ENCODE measurements at regions not wholly inside any gene's neighbourhood (a gene's known extent, or its start where the extent isn't known, plus 50 kb on each side); places are given as distances from the start of the nearest gene placed in this dataset.

DNA sequence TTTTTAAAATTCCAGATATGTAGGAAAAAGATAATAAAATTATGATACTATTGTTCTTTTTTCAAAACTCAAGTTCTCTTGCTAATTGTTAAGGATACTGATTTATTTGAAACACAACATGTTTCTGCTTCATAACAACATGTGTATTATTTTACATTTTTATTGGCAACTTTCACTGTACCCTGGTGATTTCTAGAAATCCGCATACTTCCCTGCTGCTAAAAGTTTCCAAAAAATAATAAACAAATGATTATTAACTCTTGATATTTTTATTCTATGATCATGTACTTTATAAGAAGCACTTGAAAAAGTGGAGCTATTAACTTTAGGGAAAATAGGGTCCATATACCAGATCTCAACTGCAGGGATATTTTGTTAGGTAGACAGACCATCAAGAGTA is 71.2 kb upstream of the HCCS start:
- Histone ChIP-seq H3K27ac (ENCODE audit: control insufficient read depth, insufficient read depth) (no peak overlapping the region), H3K27me3 (replicated peaks in 1 of 2; ENCODE audit: control insufficient read depth in 2 of 2, insufficient read depth in 2 of 2, low read length in 1 of 2) (no peaks in the 10 kb centered on the region), H3K4me1 (ENCODE audit: control insufficient read depth, insufficient read depth, low read length) (no peaks in the 10 kb centered on the region), H3K36me3 (ENCODE audit: control insufficient read depth in 2 of 2, insufficient read depth in 2 of 2, low read length in 1 of 2) (no peaks in the 10 kb centered on the region), H3K9me3 (replicated peaks; ENCODE audit: control insufficient read depth, insufficient read depth, low read length) (no peaks in the 10 kb centered on the region), H4K20me1 (ENCODE audit: control insufficient read depth, insufficient read depth) (no peaks in the 10 kb centered on the region), H2AFZ (ENCODE audit: control insufficient read depth, low read depth, low read length) (no peak overlapping the region), H3K4me3 (no peak overlapping the region), H3K9ac (ENCODE audit: control insufficient read depth, insufficient read depth, low read length) (no peak overlapping the region), H3K79me2 (ENCODE audit: control insufficient read depth, insufficient read depth, low read length) (no peaks in the 10 kb centered on the region), H3K4me2 (ENCODE audit: control insufficient read depth, insufficient read depth) (no peak overlapping the region)
- ChIA-PET POLR2A (no interaction called here), SMC1A (ENCODE audit: uncharacterized antibody, unreplicated experiment) (interaction anchor here (1.3 kb wide), 1 partner anchor 25 kb away, joined by 3 read pairs; no protein-coding TSS in a partner anchor), RAD21 (ENCODE audit: unreplicated experiment) (no interaction called here), CTCF (no interaction called here)
- in situ Hi-C loops (cut with MboI) (no loop called here), intact Hi-C loops (cut with micrococcal nuclease; ENCODE audit: unreplicated experiment) (no loop called here)
- no peak for ATAC-seq
- no peak for DNase-seq (ENCODE audit: low read depth, low spot score)
- WGBS (ENCODE audit: insufficient coverage, insufficient replicate concordance, low lambda C conversion rate, missing lambda C conversion rate), result 46% methylated on average over 1 of the region's 1 CpG
- BruUV-seq (replicated peaks), result no TSS peak
- no peak for FAIRE-seq
- TF ChIP-seq, protein P1, sequence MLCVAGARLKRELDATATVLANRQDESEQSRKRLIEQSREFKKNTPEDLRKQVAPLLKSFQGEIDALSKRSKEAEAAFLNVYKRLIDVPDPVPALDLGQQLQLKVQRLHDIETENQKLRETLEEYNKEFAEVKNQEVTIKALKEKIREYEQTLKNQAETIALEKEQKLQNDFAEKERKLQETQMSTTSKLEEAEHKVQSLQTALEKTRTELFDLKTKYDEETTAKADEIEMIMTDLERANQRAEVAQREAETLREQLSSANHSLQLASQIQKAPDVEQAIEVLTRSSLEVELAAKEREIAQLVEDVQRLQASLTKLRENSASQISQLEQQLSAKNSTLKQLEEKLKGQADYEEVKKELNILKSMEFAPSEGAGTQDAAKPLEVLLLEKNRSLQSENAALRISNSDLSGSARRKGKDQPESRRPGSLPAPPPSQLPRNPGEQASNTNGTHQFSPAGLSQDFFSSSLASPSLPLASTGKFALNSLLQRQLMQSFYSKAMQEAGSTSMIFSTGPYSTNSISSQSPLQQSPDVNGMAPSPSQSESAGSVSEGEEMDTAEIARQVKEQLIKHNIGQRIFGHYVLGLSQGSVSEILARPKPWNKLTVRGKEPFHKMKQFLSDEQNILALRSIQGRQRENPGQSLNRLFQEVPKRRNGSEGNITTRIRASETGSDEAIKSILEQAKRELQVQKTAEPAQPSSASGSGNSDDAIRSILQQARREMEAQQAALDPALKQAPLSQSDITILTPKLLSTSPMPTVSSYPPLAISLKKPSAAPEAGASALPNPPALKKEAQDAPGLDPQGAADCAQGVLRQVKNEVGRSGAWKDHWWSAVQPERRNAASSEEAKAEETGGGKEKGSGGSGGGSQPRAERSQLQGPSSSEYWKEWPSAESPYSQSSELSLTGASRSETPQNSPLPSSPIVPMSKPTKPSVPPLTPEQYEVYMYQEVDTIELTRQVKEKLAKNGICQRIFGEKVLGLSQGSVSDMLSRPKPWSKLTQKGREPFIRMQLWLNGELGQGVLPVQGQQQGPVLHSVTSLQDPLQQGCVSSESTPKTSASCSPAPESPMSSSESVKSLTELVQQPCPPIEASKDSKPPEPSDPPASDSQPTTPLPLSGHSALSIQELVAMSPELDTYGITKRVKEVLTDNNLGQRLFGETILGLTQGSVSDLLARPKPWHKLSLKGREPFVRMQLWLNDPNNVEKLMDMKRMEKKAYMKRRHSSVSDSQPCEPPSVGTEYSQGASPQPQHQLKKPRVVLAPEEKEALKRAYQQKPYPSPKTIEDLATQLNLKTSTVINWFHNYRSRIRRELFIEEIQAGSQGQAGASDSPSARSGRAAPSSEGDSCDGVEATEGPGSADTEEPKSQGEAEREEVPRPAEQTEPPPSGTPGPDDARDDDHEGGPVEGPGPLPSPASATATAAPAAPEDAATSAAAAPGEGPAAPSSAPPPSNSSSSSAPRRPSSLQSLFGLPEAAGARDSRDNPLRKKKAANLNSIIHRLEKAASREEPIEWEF (IDR thresholded peaks at IDR 0.05; ENCODE audit: insufficient replicate concordance, low read depth, low read length), result no peak
- TF ChIP-seq, protein P2, sequence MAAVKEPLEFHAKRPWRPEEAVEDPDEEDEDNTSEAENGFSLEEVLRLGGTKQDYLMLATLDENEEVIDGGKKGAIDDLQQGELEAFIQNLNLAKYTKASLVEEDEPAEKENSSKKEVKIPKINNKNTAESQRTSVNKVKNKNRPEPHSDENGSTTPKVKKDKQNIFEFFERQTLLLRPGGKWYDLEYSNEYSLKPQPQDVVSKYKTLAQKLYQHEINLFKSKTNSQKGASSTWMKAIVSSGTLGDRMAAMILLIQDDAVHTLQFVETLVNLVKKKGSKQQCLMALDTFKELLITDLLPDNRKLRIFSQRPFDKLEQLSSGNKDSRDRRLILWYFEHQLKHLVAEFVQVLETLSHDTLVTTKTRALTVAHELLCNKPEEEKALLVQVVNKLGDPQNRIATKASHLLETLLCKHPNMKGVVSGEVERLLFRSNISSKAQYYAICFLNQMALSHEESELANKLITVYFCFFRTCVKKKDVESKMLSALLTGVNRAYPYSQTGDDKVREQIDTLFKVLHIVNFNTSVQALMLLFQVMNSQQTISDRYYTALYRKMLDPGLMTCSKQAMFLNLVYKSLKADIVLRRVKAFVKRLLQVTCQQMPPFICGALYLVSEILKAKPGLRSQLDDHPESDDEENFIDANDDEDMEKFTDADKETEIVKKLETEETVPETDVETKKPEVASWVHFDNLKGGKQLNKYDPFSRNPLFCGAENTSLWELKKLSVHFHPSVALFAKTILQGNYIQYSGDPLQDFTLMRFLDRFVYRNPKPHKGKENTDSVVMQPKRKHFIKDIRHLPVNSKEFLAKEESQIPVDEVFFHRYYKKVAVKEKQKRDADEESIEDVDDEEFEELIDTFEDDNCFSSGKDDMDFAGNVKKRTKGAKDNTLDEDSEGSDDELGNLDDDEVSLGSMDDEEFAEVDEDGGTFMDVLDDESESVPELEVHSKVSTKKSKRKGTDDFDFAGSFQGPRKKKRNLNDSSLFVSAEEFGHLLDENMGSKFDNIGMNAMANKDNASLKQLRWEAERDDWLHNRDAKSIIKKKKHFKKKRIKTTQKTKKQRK (IDR thresholded peaks at IDR 0.05; ENCODE audit: low read depth, low read length), result no peak
- no peak for TF ChIP-seq KLF5 (IDR thresholded peaks at IDR 0.05; ENCODE audit: partially characterized antibody)
- no peak for TF ChIP-seq CHD1 (IDR thresholded peaks at IDR 0.05; ENCODE audit: low read depth, low read length)
- TF ChIP-seq POLR2A (IDR thresholded peaks at IDR 0.05; ENCODE audit: low read depth, low read length), result no peak
- no peak for TF ChIP-seq IRF4 (IDR thresholded peaks at IDR 0.05; ENCODE audit: low read depth, low read length)
- no peak for TF ChIP-seq RBBP5 (conservative IDR thresholded peaks at IDR 0.05)
- no peak for TF ChIP-seq LARP7 (IDR thresholded peaks at IDR 0.05)
- TF ChIP-seq IKZF2 (IDR thresholded peaks at IDR 0.05), result no peak
- TF ChIP-seq, protein P3, sequence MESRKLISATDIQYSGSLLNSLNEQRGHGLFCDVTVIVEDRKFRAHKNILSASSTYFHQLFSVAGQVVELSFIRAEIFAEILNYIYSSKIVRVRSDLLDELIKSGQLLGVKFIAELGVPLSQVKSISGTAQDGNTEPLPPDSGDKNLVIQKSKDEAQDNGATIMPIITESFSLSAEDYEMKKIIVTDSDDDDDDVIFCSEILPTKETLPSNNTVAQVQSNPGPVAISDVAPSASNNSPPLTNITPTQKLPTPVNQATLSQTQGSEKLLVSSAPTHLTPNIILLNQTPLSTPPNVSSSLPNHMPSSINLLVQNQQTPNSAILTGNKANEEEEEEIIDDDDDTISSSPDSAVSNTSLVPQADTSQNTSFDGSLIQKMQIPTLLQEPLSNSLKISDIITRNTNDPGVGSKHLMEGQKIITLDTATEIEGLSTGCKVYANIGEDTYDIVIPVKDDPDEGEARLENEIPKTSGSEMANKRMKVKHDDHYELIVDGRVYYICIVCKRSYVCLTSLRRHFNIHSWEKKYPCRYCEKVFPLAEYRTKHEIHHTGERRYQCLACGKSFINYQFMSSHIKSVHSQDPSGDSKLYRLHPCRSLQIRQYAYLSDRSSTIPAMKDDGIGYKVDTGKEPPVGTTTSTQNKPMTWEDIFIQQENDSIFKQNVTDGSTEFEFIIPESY (IDR thresholded peaks at IDR 0.05), result no peak
- TF ChIP-seq, protein P4, sequence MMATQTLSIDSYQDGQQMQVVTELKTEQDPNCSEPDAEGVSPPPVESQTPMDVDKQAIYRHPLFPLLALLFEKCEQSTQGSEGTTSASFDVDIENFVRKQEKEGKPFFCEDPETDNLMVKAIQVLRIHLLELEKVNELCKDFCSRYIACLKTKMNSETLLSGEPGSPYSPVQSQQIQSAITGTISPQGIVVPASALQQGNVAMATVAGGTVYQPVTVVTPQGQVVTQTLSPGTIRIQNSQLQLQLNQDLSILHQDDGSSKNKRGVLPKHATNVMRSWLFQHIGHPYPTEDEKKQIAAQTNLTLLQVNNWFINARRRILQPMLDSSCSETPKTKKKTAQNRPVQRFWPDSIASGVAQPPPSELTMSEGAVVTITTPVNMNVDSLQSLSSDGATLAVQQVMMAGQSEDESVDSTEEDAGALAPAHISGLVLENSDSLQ (IDR thresholded peaks at IDR 0.05), result no peak
- TF ChIP-seq, protein P5, sequence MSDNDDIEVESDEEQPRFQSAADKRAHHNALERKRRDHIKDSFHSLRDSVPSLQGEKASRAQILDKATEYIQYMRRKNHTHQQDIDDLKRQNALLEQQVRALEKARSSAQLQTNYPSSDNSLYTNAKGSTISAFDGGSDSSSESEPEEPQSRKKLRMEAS (IDR thresholded peaks at IDR 0.05; ENCODE audit: low read depth, low read length), result no peak
- no peak for TF ChIP-seq PAX8 (IDR thresholded peaks at IDR 0.05)
- TF ChIP-seq RELA (IDR thresholded peaks at IDR 0.05; ENCODE audit: borderline replicate concordance, partially characterized antibody), result no peak
- no peak for TF ChIP-seq SIX5 (IDR thresholded peaks at IDR 0.05; ENCODE audit: low read depth, low read length, severe bottlenecking)
